Motor neuron (in vitro differentiated cells): ENCODE measurements at regions not wholly inside any gene's neighbourhood (a gene's known extent, or its start where the extent isn't known, plus 50 kb on each side); places are given as distances from the start of the nearest gene placed in this dataset.
A peak's percentile ranks its signal among the peaks of the same experiment; 100 is the strongest.
"Not testable (repeated sequence)": the region's sequence is repeated elsewhere in the genome, so short reads cannot be mapped to it uniquely, and the experiment has no call there.

Source experiments
- ATAC-seq, 8 experiments: fragments of 200-7000 bp; cut with Tn5 transposase; replicated peaks in 6 of 8; 2 replicates each; pipeline ENCODE4 v1.8.0; 2021; ENCODE audit warnings: mild to moderate bottlenecking in 8 of 8, moderate library complexity in 8 of 8
- H3K27ac ChIP-seq, 2 donors: fragments of 250-450 bp; sonication (Bioruptor Pico); 2 replicates each; pipeline ENCODE4 v1.9.0; 2021; ENCODE audit warnings: antibody characterized with exemption in 2 of 2, mild to moderate bottlenecking in 2 of 2, moderate library complexity in 1 of 2
- H3K4me1 ChIP-seq, 2 donors: fragments of 250-450 bp; sonication (Bioruptor Pico); replicated peaks in 1 of 2; 2 replicates each; pipeline ENCODE4 v1.6.1; 2021; ENCODE audit warnings: antibody characterized with exemption in 2 of 2, mild to moderate bottlenecking in 2 of 2, moderate library complexity in 1 of 2
- H3K4me3 ChIP-seq, 5 donors: fragments of 250-450 bp; sonication (Bioruptor Pico); 2 replicates each; pipeline ENCODE4 v1.9.0; 2021; ENCODE audit warnings: antibody characterized with exemption in 5 of 5, mild to moderate bottlenecking in 5 of 5, moderate library complexity in 4 of 5
- WGBS, 10 experiments: fragments of 450-650 bp; shearing (Covaris generic); methylation state at CpG; one replicate each; pipeline ENCODE4 v1.0.0; 2022; 5-methylcytosine and 5-hydroxymethylcytosine counted together
- in situ Hi-C, 9 experiments: fragments of 400-800 bp; cut with MboI; loops; one replicate each; pipeline ENCODE4 v1.15.0; 2021; ENCODE audit warnings: low sequenced_read_pairs in 9 of 9, low pct_unique_long_range_greater_than_20kb in 2 of 9; ENCODE audit not compliant: unreplicated experiment in 9 of 9

DNA sequence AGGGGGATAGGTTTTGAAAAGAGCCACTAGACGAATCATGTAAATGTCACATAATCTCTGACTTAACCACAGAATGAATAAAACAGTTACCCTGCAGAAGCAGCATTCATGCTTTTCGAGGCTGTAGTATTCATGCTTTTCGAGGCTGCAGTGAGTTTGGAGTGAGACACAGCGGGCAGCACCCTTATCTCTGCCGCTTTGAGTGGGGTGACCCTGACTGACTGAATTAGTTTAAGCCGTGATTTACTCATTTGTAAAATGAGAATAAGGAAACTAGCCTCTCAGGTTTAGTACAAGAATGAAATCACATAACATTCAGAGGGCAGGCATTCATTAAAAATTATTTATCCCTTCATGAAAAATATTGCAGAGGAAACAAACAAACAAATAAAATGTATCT, 92.8 kb upstream of the KMT2C start:
- in situ Hi-C loops, result no loop called here
- 17 to 80% (median 62%) methylated on average over 1 to 5 of the region's 6 CpGs; no CpG with 5 or more reads in 3 of the 10 experiments for WGBS, 10 experiments
- Histone ChIP-seq H3K4me1 (no peaks in the 10 kb centered on the region), H3K27ac (no peak overlapping the region), H3K4me3 (no peak overlapping the region)
- ATAC-seq, result no peak

GRCh38 chr7:152527610-152528032, 91.8 kb upstream of the KMT2C start:
- ATAC-seq, result peak in 5 of 8 experiments; percentile 22 to 82 (median 72)
- in situ Hi-C loops, result no loop called here
- Histone ChIP-seq H3K4me1 (no peaks in the 10 kb centered on the region), H3K27ac (no peak overlapping the region), H3K4me3 (no peak overlapping the region)
- WGBS, 10 experiments, result 0 to 94% (median 81%) methylated on average over 2 to 7 of the region's 7 CpGs; no CpG with 5 or more reads in 1 of the 10 experiments

DNA sequence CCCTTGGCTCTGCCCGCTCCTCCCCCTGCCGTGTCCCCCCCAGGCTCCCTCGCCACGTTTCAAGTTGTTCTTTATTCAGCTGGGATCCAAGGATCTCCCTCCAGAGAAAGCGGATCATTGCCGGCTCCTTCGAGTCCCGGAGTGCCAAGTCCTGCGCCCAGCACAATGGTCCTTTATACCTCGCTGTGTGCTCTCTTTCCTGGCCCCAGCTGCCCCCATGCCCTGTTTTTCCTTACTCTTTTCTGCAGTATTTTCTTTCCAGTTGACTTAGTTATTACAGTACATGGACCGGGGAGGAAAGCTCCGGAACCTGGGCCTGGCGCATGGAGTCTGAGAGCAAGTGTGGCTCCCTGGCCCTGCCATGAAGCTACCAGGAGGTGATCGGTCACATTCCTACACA, 88.1 kb upstream of the KMT2C start:
- 62 to 95% (median 89%) methylated on average over 2 to 8 of the region's 14 CpGs; no CpG with 5 or more reads in 5 of the 10 experiments for WGBS, 10 experiments
- ATAC-seq, result no peak
- in situ Hi-C loops, result no loop called here

DNA sequence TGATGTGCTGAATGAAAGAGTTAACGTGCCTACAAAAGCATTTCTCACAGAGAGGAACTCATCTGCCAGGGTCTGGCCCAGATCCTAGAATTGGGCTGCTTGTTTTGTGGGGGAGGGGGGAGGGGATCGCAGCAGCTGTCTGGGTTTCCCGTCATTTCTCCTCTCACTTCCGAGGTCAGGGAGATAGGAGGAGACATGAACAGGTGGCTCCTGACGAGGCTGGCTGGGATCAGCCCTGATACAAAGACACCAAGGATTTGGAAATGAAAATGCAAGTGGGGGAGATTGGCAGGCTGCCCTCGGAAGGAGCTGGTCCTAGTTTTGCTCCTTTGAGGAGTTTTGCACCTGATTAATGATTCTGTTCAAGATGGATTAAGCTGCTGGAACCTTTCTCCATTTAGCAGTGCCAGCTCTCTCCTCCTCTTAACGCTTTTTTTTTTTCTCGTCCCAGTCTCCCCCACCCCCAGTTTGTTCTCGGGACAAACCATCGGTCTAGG, 86.8 kb upstream of the KMT2C start:
- H3K27ac ChIP-seq, result no peak overlapping the region
- 17 to 80% (median 25%) methylated on average over 1 to 5 of the region's 10 CpGs; no CpG with 5 or more reads in 3 of the 10 experiments for WGBS, 10 experiments
- ATAC-seq, result peak in 1 of 8 experiments; percentile 66
- H3K4me1 ChIP-seq, result no peaks in the 10 kb centered on the region
- in situ Hi-C loops, result no loop called here
- no peak overlapping the region for H3K4me3 ChIP-seq

More for the DNA sequence above, 88.1 kb upstream of the KMT2C start:
- Histone ChIP-seq H3K27ac (no peak overlapping the region), H3K4me1 (no peaks in the 10 kb centered on the region), H3K4me3 (no peak overlapping the region)

GRCh38 chr7:152521420-152522337, 85.9 kb upstream of the KMT2C start:
- peak in 3 of 8 experiments; percentile 9 to 31 (median 27) for ATAC-seq

GRCh38 chr7:152520861-152521302, 85.1 kb upstream of the KMT2C start:
- in situ Hi-C loops, result no loop called here
- peak in 3 of 8 experiments; percentile 83 to 91 (median 88) for ATAC-seq
- WGBS, 10 experiments, result 0 to 94% (median 60%) methylated on average over 1 to 3 of the region's 5 CpGs; no CpG with 5 or more reads in 5 of the 10 experiments

More at GRCh38 chr7:152521420-152522337, 85.9 kb upstream of the KMT2C start:
- no peaks in the 10 kb centered on the region for H3K4me1 ChIP-seq
- H3K27ac ChIP-seq, result no peak overlapping the region
- WGBS, 10 experiments, result 24 to 80% (median 63%) methylated on average over 2 to 5 of the region's 11 CpGs; no CpG with 5 or more reads in 2 of the 10 experiments
- H3K4me3 ChIP-seq, result no peak overlapping the region
- in situ Hi-C loops, result no loop called here

GRCh38 chr7:152519290-152519689, 83.5 kb upstream of the KMT2C start:
- 0 to 90% (median 77%) methylated on average over 1 to 4 of the region's 4 CpGs; no CpG with 5 or more reads in 4 of the 10 experiments for WGBS, 10 experiments
- no peak overlapping the region for H3K27ac ChIP-seq
- no peak for ATAC-seq
- no peak overlapping the region for H3K4me3 ChIP-seq
- H3K4me1 ChIP-seq, result no peaks in the 10 kb centered on the region
- in situ Hi-C loops, result no loop called here

More at GRCh38 chr7:152520861-152521302, 85.1 kb upstream of the KMT2C start:
- Histone ChIP-seq H3K4me1 (no peaks in the 10 kb centered on the region), H3K27ac (no peak overlapping the region), H3K4me3 (no peak overlapping the region)

- 78 to 100% (median 93%) methylated on average over 1 to 6 of the region's 9 CpGs; no CpG with 5 or more reads in 4 of the 10 experiments for WGBS, 10 experiments
- H3K4me1 ChIP-seq, result no peaks in the 10 kb centered on the region
- H3K4me3 ChIP-seq, result no peak overlapping the region
- no peak for ATAC-seq
- no peak overlapping the region for H3K27ac ChIP-seq
- in situ Hi-C loops, result no loop called here
These were observed 80.4 kb upstream of the KMT2C start for GRCh38 chr7:152516216-152516615.

GRCh38 chr7:152515266-152515950, 79.6 kb upstream of the KMT2C start:
- WGBS, 10 experiments, result 80 to 100% (median 90%) methylated on average over 1 to 14 of the region's 25 CpGs; no CpG with 5 or more reads in 1 of the 10 experiments
- in situ Hi-C loops, ATAC-seq, H3K4me1 ChIP-seq, H3K4me3 ChIP-seq, H3K27ac ChIP-seq: not testable (repeated sequence)

DNA sequence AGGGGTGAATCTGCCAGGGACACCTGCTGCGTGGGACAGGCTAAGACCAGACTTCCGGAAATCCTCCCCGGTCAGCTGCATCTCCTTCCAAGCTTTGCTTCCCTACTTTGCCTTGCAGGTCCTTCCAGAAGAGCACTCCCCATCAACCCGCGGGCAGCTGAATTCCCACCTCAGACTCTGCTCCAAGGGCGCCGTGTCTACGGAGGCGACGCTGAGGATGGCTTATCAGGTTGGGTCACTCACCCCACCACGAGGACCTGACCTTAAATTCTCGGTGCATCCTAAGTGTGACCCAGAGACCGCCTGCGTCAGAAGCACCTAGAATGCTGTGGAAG, 78.9 kb upstream of the KMT2C start:
- WGBS, 10 experiments, result 57 to 100% (median 91%) methylated on average over 2 to 11 of the region's 14 CpGs; no CpG with 5 or more reads in 5 of the 10 experiments
- Histone ChIP-seq H3K4me3 (no peak overlapping the region), H3K4me1 (no peaks in the 10 kb centered on the region), H3K27ac (no peak overlapping the region)
- no peak for ATAC-seq
- in situ Hi-C loops, result no loop called here

DNA sequence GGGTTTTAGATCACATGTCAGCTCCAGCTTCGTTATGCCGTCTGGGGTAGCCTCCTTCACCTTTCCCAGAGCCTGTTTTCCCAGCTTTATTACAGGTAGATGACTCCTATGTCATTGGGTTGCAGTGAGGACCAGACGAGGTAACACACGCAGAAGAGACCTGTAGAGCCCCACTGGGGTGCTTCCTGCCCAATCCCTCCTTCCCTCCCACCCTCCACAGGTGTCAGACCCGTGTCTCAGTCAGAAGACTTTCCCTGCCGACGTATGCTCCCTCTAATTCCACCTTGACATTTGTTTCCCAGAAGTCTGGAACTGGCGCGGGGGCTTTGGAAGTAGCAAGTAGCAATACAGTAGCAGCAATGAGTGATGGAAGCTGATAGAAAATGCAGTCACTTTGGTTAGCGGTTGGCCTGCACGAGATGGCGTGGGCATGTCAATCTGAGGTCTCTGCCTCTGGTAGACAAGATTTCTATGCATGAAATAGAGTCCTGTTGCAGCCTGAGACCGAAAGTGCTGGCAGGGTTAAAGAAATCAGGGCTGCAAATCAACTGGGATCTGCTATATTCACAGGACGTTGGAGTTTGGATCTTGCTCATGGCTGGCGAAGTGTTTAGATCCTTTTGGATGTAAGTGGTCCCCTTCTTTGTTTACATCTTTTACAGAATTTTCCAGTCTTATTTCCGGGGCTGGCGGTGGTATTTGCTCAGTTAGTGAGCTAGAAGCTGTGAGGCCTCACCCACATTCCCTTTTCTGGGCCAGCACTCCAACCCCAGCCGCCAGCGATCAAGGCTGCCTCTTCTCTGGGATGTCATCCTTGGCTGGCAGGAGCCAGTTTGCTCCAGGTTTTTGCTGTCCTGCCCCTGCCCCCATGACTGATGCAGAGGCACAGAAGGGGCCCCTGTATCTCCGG, 78.3 kb upstream of the KMT2C start:
- 13 to 100% (median 75%) methylated on average over 2 to 11 of the region's 20 CpGs; no CpG with 5 or more reads in 1 of the 10 experiments for WGBS, 10 experiments

DNA sequence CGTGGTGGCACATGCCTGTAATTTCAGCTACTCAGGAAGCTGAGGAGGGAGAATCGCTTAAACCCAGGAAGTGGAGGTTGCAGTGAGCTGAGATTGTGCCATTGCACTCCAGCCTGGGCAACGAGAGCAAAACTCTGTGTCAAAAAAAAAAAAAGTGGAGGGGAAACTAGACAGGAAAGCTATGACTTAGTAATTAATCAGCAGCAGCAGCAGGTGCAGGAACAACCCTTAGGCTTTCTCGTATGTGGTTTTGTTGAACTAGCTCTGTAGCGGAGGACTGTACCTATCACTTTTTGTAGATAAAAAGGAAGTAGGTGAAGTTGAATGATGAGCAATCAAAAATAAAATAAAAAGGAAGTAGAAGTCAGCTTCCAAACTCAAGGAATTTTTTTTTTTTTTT, 76.9 kb upstream of the KMT2C start:
- no peaks in the 10 kb centered on the region for H3K4me1 ChIP-seq
- WGBS, 10 experiments, result 20 to 100% (median 90%) methylated on average over 1 to 5 of the region's 5 CpGs; no CpG with 5 or more reads in 1 of the 10 experiments
- no peak overlapping the region for H3K4me3 ChIP-seq
- ATAC-seq, result no peak
- no peak overlapping the region for H3K27ac ChIP-seq
- in situ Hi-C loops, result no loop called here

More for the DNA sequence above, 78.3 kb upstream of the KMT2C start:
- Histone ChIP-seq H3K4me1 (no peaks in the 10 kb centered on the region), H3K27ac (no peak overlapping the region), H3K4me3 (no peak overlapping the region)
- ATAC-seq, result peak in 1 of 8 experiments; percentile 38
- in situ Hi-C loops, result no loop called here
